SU-DHL-6 (cell line): ENCODE measurements at regions not wholly inside any gene's neighbourhood (a gene's known extent, or its start where the extent isn't known, plus 50 kb on each side); places are given as distances from the start of the nearest gene placed in this dataset.

ENCODE experiments used
- H2AFZ ChIP-seq: fragments of 200-600 bp; sonication (generic); 2 replicates; pipeline ENCODE4 v1.6.1; 2014; ENCODE audit warnings: low read depth, mild to moderate bottlenecking, moderate library complexity, mixed read lengths, antibody characterized with exemption, low read length; ENCODE audit not compliant: severe bottlenecking
- H3F3A ChIP-seq: fragments of 200-600 bp; shearing (Covaris generic); 2 replicates; pipeline ENCODE4 v1.6.0; 2016; ENCODE audit warnings: antibody characterized with exemption, mild to moderate bottlenecking; ENCODE audit not compliant: insufficient read depth
- H3K27ac ChIP-seq: fragments of 200-600 bp; sonication (generic); 2 replicates; pipeline ENCODE4 v1.5.1; 2016; ENCODE audit warnings: low read depth, mild to moderate bottlenecking, low read length, moderate library complexity, mixed read lengths
- H3K27me3 ChIP-seq: fragments of 200-600 bp; sonication (generic), shearing (Covaris generic); 2 replicates; pipeline ENCODE4 v1.6.0; 2014; ENCODE audit warnings: mild to moderate bottlenecking, low read length
- H3K36me3 ChIP-seq: fragments of 200-600 bp; sonication (generic); 2 replicates; pipeline ENCODE4 v1.6.1; 2014; ENCODE audit warnings: mild to moderate bottlenecking, low read length, mixed read lengths
- H3K4me2 ChIP-seq: fragments of 300-600, 200-600 bp; shearing (Covaris generic), sonication (generic); 2 replicates; pipeline ENCODE4 v1.6.0; 2014; ENCODE audit warnings: low read length, low read depth, mild to moderate bottlenecking; ENCODE audit not compliant: poor library complexity, severe bottlenecking
- H3K4me3 ChIP-seq: fragments of 200-600 bp; sonication (generic); 2 replicates; pipeline ENCODE4 v1.5.1; 2014; ENCODE audit warnings: antibody characterized with exemption, low read length, mild to moderate bottlenecking, mixed read lengths; ENCODE audit not compliant: insufficient read depth, poor library complexity, severe bottlenecking
- H3K79me2 ChIP-seq: fragments of 200-600 bp; sonication (generic); 2 replicates; pipeline ENCODE4 v1.6.1; 2014; ENCODE audit warnings: mild to moderate bottlenecking, low read length, moderate library complexity; ENCODE audit not compliant: insufficient read depth
- H3K9ac ChIP-seq: fragments of 200-600 bp; sonication (generic); 2 replicates; pipeline ENCODE4 v1.7.0; 2014; ENCODE audit warnings: mild to moderate bottlenecking, low read length
- H3K9me2 ChIP-seq: fragments of 200-600 bp; sonication (generic); replicated peaks from 2 replicates; pipeline ENCODE4 v1.6.1; 2014; ENCODE audit warnings: low read length; ENCODE audit not compliant: insufficient read depth
- H3K9me3 ChIP-seq: fragments of 200-600 bp; sonication (generic); 2 replicates; pipeline ENCODE4 v1.6.1; 2014; ENCODE audit warnings: low read length, mixed read lengths; ENCODE audit not compliant: insufficient read depth
- H4K20me1 ChIP-seq: fragments of 200-600 bp; sonication (generic); 2 replicates; pipeline ENCODE4 v1.6.1; 2014; ENCODE audit warnings: low read depth, mild to moderate bottlenecking, antibody characterized with exemption, low read length, moderate library complexity, mixed read lengths
- CTCF ChIP-seq: fragments of 200-600 bp; sonication (generic); IDR thresholded peaks from one replicate; pipeline ENCODE4 v1.5.1; 2017; ENCODE audit warnings: antibody characterized with exemption, mild to moderate bottlenecking, low read length, moderate library complexity; ENCODE audit not compliant: insufficient read depth, poor library complexity, severe bottlenecking
- EZH2phosphoT487 ChIP-seq: fragments of 200-600 bp; sonication (generic), shearing (Covaris generic); conservative IDR thresholded peaks from 2 replicates; pipeline ENCODE4 v1.6.1; 2018; ENCODE audit warnings: mild to moderate bottlenecking, antibody characterized with exemption, low read length, moderate library complexity, mixed read lengths

GRCh38 chr3:164416491-164417222 is 661.6 kb downstream of the SI start:
- Histone ChIP-seq H3K9ac (no peak overlapping the region), H3F3A (no peaks in the 10 kb centered on the region), H3K27me3 (no peaks in the 10 kb centered on the region), H3K79me2 (no peaks in the 10 kb centered on the region), H4K20me1 (no peaks in the 10 kb centered on the region), H3K4me2 (no peak overlapping the region), H3K36me3 (no peaks in the 10 kb centered on the region), H3K9me3 (no peaks in the 10 kb centered on the region), H3K27ac (no peak overlapping the region), H3K9me2 (no peaks in the 10 kb centered on the region), H3K4me3 (no peak overlapping the region), H2AFZ (no peak overlapping the region)
- TF ChIP-seq EZH2phosphoT487 (no peak), CTCF (no peak)

- Histone ChIP-seq H3K27me3 (no peaks in the 10 kb centered on the region), H3K36me3 (no peaks in the 10 kb centered on the region), H3K9ac (no peak overlapping the region), H3K79me2 (no peaks in the 10 kb centered on the region), H2AFZ (peak overlapping the region; percentile 83), H3K4me2 (no peak overlapping the region), H3K9me2 (no peaks in the 10 kb centered on the region), H4K20me1 (no peaks in the 10 kb centered on the region), H3F3A (no peaks in the 10 kb centered on the region), H3K4me3 (no peak overlapping the region), H3K9me3 (no peaks in the 10 kb centered on the region), H3K27ac (no peak overlapping the region)
- TF ChIP-seq CTCF (no peak), EZH2phosphoT487 (no peak)
Measured at GRCh38 chr3:164408326-164408725, 670.0 kb downstream of the SI start.

GRCh38 chr3:164407111-164407510 is 671.2 kb downstream of the SI start:
- Histone ChIP-seq H3K27me3 (no peaks in the 10 kb centered on the region), H4K20me1 (no peaks in the 10 kb centered on the region), H3F3A (no peaks in the 10 kb centered on the region), H3K36me3 (no peaks in the 10 kb centered on the region), H3K4me3 (no peak overlapping the region), H2AFZ (no peak overlapping the region), H3K4me2 (no peak overlapping the region), H3K9me3 (no peaks in the 10 kb centered on the region), H3K27ac (no peak overlapping the region), H3K9me2 (no peaks in the 10 kb centered on the region), H3K9ac (no peak overlapping the region), H3K79me2 (no peaks in the 10 kb centered on the region)
- TF ChIP-seq EZH2phosphoT487 = no peak
- TF ChIP-seq CTCF = no peak
